GM12875 (cell line): ENCODE measurements at regions not wholly inside any gene's neighbourhood (a gene's known extent, or its start where the extent isn't known, plus 50 kb on each side); places are given as distances from the start of the nearest gene placed in this dataset.

Source experiments
- H3K4me3 ChIP-seq: one replicate; pipeline ENCODE4 v1.5.1; 2011; ENCODE audit warnings: low read depth, low read length, control low read depth
- CTCF ChIP-seq: IDR thresholded peaks from 2 replicates; pipeline ENCODE4 v1.5.1; 2011; ENCODE audit warnings: low read depth, mild to moderate bottlenecking, control low read depth, inconsistent platforms, low read length, moderate library complexity, borderline replicate concordance; ENCODE audit not compliant: insufficient read depth

GRCh38 chr1:168397806-168398205, 117.1 kb downstream of the TBX19 start:
- no peak overlapping the region for H3K4me3 ChIP-seq
- TF ChIP-seq CTCF, result no peak

GRCh38 chr1:168396940-168397684, 116.4 kb downstream of the TBX19 start:
- no peak overlapping the region for H3K4me3 ChIP-seq
- TF ChIP-seq CTCF, result no peak

- TF ChIP-seq CTCF, result no peak
- H3K4me3 ChIP-seq, result no peak overlapping the region
Measured at GRCh38 chr1:168396508-168396907, 115.8 kb downstream of the TBX19 start.

- H3K4me3 ChIP-seq, result no peak overlapping the region
Measured at GRCh38 chr1:168394858-168395257, 114.2 kb downstream of the TBX19 start.

GRCh38 chr1:168392958-168393549, 112.4 kb downstream of the TBX19 start:
- TF ChIP-seq CTCF, result no peak
- H3K4me3 ChIP-seq, result no peak overlapping the region

More at GRCh38 chr1:168394858-168395257, 114.2 kb downstream of the TBX19 start:
- TF ChIP-seq CTCF, result no peak

- H3K4me3 ChIP-seq, result no peak overlapping the region
- TF ChIP-seq CTCF, result no peak
Measured at GRCh38 chr1:168391851-168392681, 111.4 kb downstream of the TBX19 start.
